ENCODE measurements at regions not wholly inside any gene's neighbourhood (a gene's known extent, or its start where the extent isn't known, plus 50 kb on each side); places are given as distances from the start of the nearest gene placed in this dataset.

DNA sequence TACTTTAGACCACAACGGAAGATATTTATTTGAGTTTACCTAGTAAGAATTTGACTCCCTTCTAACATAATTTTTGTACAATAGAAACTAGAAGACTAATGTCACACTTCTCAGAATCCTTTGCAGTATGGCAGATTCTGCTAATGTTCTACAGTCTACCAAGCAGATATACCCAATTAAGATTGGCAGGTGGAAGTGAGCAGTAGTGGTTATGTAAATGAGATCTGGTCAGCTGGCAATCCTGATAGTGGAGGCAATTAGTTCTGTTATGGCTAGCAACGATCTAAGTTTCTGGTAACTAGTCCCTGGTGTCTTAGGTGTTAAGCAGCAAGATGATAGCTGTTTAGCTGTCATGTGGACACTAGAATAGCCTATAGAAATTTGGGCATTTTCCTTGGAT, 101.0 kb downstream of the CENPW start:
- TF ChIP-seq, protein P1, sequence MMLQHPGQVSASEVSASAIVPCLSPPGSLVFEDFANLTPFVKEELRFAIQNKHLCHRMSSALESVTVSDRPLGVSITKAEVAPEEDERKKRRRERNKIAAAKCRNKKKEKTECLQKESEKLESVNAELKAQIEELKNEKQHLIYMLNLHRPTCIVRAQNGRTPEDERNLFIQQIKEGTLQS (IDR thresholded peaks at IDR 0.05) = no peak
- TF ChIP-seq SIN3A (IDR thresholded peaks at IDR 0.05; ENCODE audit: low read depth) (no peak), SP1 (IDR thresholded peaks at IDR 0.05; ENCODE audit: low read depth) (no peak), POLR2A (IDR thresholded peaks at IDR 0.05; ENCODE audit: borderline replicate concordance, extremely low read depth, insufficient read depth, insufficient read length) (no peak), CEBPB (IDR thresholded peaks at IDR 0.05; ENCODE audit: low read depth) (no peak), EZH2 (IDR thresholded peaks at IDR 0.05) (no peak), EZH2phosphoT487 (IDR thresholded peaks at IDR 0.05; ENCODE audit: borderline replicate concordance) (no peak), POLR2AphosphoS5 (IDR thresholded peaks at IDR 0.05; ENCODE audit: low read depth, low read length) (no peak), EGR1 (IDR thresholded peaks at IDR 0.05; ENCODE audit: low read depth) (no peak), RAD21 (IDR thresholded peaks at IDR 0.05; ENCODE audit: low read depth) (no peak)
- TF ChIP-seq, protein P2, sequence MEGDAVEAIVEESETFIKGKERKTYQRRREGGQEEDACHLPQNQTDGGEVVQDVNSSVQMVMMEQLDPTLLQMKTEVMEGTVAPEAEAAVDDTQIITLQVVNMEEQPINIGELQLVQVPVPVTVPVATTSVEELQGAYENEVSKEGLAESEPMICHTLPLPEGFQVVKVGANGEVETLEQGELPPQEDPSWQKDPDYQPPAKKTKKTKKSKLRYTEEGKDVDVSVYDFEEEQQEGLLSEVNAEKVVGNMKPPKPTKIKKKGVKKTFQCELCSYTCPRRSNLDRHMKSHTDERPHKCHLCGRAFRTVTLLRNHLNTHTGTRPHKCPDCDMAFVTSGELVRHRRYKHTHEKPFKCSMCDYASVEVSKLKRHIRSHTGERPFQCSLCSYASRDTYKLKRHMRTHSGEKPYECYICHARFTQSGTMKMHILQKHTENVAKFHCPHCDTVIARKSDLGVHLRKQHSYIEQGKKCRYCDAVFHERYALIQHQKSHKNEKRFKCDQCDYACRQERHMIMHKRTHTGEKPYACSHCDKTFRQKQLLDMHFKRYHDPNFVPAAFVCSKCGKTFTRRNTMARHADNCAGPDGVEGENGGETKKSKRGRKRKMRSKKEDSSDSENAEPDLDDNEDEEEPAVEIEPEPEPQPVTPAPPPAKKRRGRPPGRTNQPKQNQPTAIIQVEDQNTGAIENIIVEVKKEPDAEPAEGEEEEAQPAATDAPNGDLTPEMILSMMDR (IDR thresholded peaks at IDR 0.05 in 2 of 3, conservative IDR thresholded peaks at IDR 0.05 in 1 of 3; ENCODE audit: borderline replicate concordance in 1 of 3, insufficient read depth in 1 of 3, low read depth in 2 of 3, low read length in 2 of 3) = no peak
